MCF 10A (cell line): ENCODE measurements at regions not wholly inside any gene's neighbourhood (a gene's known extent, or its start where the extent isn't known, plus 50 kb on each side); places are given as distances from the start of the nearest gene placed in this dataset.

Experiments used
- BruUV-seq: library from RNA; stranded (reverse); fragments of 400-500 nt; replicated peaks from 2 replicates; lab custom pipeline; 2021; lab: Mats Ljungman, UMichigan
- CTCF ChIA-PET: fragments of 300-600 bp; sonication (Branson Sonifier 250); formaldehyde crosslinking; extraction: SDS; loops from one replicate; lab custom pipeline; 2021; ENCODE audit warnings: antibody characterized with exemption, inconsistent platforms; lab: Yijun Ruan, JAX
- POLR2A ChIA-PET: fragments of 300-600, 350-650 bp; sonication (Branson Sonifier 250); formaldehyde crosslinking; extraction: SDS; loops from one replicate; lab custom pipeline; 2020; ENCODE audit warnings: antibody characterized with exemption, inconsistent platforms; lab: Yijun Ruan, JAX
- DNase-seq: peaks from one replicate; pipeline ENCODE4 v3.0.0-alpha.2; 2018; ENCODE audit not compliant: unreplicated experiment
- H3K27ac Mint-ChIP-seq: one replicate; pipeline ENCODE4 v1.8.0; 2022; ENCODE audit warnings: mild to moderate bottlenecking, low read depth, mixed read lengths; ENCODE audit not compliant: unreplicated experiment
- H3K27me3 Mint-ChIP-seq: one replicate; pipeline ENCODE4 v1.8.0; 2022; ENCODE audit warnings: mixed read lengths; ENCODE audit not compliant: insufficient read depth, unreplicated experiment
- H3K36me3 Mint-ChIP-seq: one replicate; pipeline ENCODE4 v1.8.0; 2022; ENCODE audit warnings: mild to moderate bottlenecking, moderate library complexity, mixed read lengths; ENCODE audit not compliant: insufficient read depth, unreplicated experiment
- H3K4me1 Mint-ChIP-seq: one replicate; pipeline ENCODE4 v1.8.0; 2022; ENCODE audit warnings: mixed read lengths; ENCODE audit not compliant: insufficient read depth, unreplicated experiment
- H3K4me3 Mint-ChIP-seq: one replicate; pipeline ENCODE4 v1.8.0; 2022; ENCODE audit warnings: mild to moderate bottlenecking, moderate library complexity, mixed read lengths; ENCODE audit not compliant: unreplicated experiment
- H3K9me3 Mint-ChIP-seq: one replicate; pipeline ENCODE4 v1.8.0; 2022; ENCODE audit warnings: mixed read lengths; ENCODE audit not compliant: unreplicated experiment
- CTCF ChIP-seq: fragments of 200-600 bp; IDR thresholded peaks from one replicate; pipeline ENCODE4 v1.8.0; 2022; ENCODE audit warnings: antibody characterized with exemption, mild to moderate bottlenecking; ENCODE audit not compliant: unreplicated experiment
- intact Hi-C: fragments of 100-400 bp; cut with micrococcal nuclease; formaldehyde crosslinking; loops from 2 replicates; pipeline ENCODE4 v1.14.1; 2022

- BruUV-seq: no TSS peak
- intact Hi-C loops: no loop called here
- Mint-ChIP-seq H3K27ac (no peak overlapping the region), H3K4me1 (no peaks in the 10 kb centered on the region), H3K4me3 (no peak overlapping the region), H3K27me3 (peaks cover 25% of the 10 kb centered on the region), H3K36me3 (no peaks in the 10 kb centered on the region), H3K9me3 (peaks cover 11% of the 10 kb centered on the region)
- TF ChIP-seq CTCF: no peak
- POLR2A ChIA-PET: no interaction called here
- CTCF ChIA-PET: interaction anchor here (0.7 kb wide), 1 partner anchor 32 kb away, joined by 3 read pairs; no protein-coding TSS in a partner anchor
- DNase-seq: no peak
These were observed 95.4 kb upstream of the ADRA2C start for GRCh38 chr4:3670521-3671519.

- intact Hi-C loops: no loop called here
- DNase-seq: no peak
These were observed 96.6 kb upstream of the ADRA2C start for GRCh38 chr4:3669553-3669949.

GRCh38 chr4:3668825-3669552 is 97.2 kb upstream of the ADRA2C start:
- ChIA-PET CTCF (no interaction called here), POLR2A (no interaction called here)
- no peaks in the 10 kb centered on the region for H3K4me1 Mint-ChIP-seq
- no peak for TF ChIP-seq CTCF
- H3K9me3 Mint-ChIP-seq: peaks cover 11% of the 10 kb centered on the region
- intact Hi-C loops: no loop called here
- no TSS peak for BruUV-seq
- no peaks in the 10 kb centered on the region for H3K36me3 Mint-ChIP-seq
- DNase-seq: no peak
- no peak overlapping the region for H3K27ac Mint-ChIP-seq
- H3K27me3 Mint-ChIP-seq: peaks cover 21% of the 10 kb centered on the region
- H3K4me3 Mint-ChIP-seq: no peak overlapping the region

More at GRCh38 chr4:3669553-3669949, 96.6 kb upstream of the ADRA2C start:
- BruUV-seq: no TSS peak
- H3K36me3 Mint-ChIP-seq: no peaks in the 10 kb centered on the region
- H3K4me3 Mint-ChIP-seq: no peak overlapping the region
- no peaks in the 10 kb centered on the region for H3K4me1 Mint-ChIP-seq
- no peak for TF ChIP-seq CTCF
- H3K27me3 Mint-ChIP-seq: peaks cover 21% of the 10 kb centered on the region
- H3K9me3 Mint-ChIP-seq: peaks cover 11% of the 10 kb centered on the region
- POLR2A ChIA-PET: no interaction called here
- CTCF ChIA-PET: no interaction called here
- no peak overlapping the region for H3K27ac Mint-ChIP-seq

- Mint-ChIP-seq H3K4me3 (no peak overlapping the region), H3K36me3 (no peaks in the 10 kb centered on the region), H3K9me3 (peaks cover 11% of the 10 kb centered on the region), H3K27me3 (peaks cover 17% of the 10 kb centered on the region), H3K4me1 (no peaks in the 10 kb centered on the region), H3K27ac (no peak overlapping the region)
- intact Hi-C loops: no loop called here
- POLR2A ChIA-PET: no interaction called here
- CTCF ChIA-PET: no interaction called here
- DNase-seq: no peak
- no TSS peak for BruUV-seq
- no peak for TF ChIP-seq CTCF
These were observed 98.9 kb upstream of the ADRA2C start for GRCh38 chr4:3667258-3667657.
